Prostate gland (tissue), 2 donors: ENCODE measurements at regions not wholly inside any gene's neighbourhood (a gene's known extent, or its start where the extent isn't known, plus 50 kb on each side); places are given as distances from the start of the nearest gene placed in this dataset.

Source experiments
- POLR2A ChIP-seq: fragments of 450-650 bp; IDR thresholded peaks from one replicate; pipeline ENCODE4 v1.6.1; 2016; ENCODE audit warnings: antibody characterized with exemption, mild to moderate bottlenecking
- POLR2AphosphoS5 ChIP-seq: sonication (generic); formaldehyde crosslinking; IDR thresholded peaks from one replicate; pipeline ENCODE4 v1.6.1; 2017; ENCODE audit warnings: antibody characterized with exemption
- TF ChIP-seq, protein P1 (sequence below), 4 experiments: fragments of 200-600 bp in 2 of 4; fragments of 450-650 bp in 2 of 4; sonication (generic) in 2 of 4; IDR thresholded peaks; 1 replicate in 3 of 4; 2 replicates in 1 of 4; pipeline ENCODE4 v1.5.1; 2016 to 2019; ENCODE audit warnings: antibody characterized with exemption in 4 of 4, mild to moderate bottlenecking in 2 of 4, moderate library complexity in 2 of 4

DNA sequence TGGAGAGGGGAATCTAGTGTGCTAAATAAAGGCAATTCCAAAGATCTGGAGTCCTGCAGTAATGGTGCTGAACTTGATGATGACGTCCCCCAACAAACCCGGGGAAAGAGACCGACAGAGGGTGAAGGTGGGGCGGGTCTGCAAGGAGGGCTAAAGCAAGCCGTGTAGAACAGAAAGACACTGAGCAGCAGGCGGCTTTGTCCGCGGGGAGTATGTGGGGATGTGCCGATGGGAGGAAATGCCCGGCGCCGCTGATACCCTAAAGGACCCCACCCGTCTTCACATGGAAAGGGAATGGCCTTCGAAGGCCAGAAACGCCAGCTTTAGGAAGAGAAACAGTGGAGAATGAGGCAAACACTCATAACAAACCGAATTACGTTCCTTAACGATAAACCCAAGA lies 528.9 kb downstream of the ZNF674 start:
- TF ChIP-seq POLR2A (no peak), POLR2AphosphoS5 (no peak)
- TF ChIP-seq, protein P1, sequence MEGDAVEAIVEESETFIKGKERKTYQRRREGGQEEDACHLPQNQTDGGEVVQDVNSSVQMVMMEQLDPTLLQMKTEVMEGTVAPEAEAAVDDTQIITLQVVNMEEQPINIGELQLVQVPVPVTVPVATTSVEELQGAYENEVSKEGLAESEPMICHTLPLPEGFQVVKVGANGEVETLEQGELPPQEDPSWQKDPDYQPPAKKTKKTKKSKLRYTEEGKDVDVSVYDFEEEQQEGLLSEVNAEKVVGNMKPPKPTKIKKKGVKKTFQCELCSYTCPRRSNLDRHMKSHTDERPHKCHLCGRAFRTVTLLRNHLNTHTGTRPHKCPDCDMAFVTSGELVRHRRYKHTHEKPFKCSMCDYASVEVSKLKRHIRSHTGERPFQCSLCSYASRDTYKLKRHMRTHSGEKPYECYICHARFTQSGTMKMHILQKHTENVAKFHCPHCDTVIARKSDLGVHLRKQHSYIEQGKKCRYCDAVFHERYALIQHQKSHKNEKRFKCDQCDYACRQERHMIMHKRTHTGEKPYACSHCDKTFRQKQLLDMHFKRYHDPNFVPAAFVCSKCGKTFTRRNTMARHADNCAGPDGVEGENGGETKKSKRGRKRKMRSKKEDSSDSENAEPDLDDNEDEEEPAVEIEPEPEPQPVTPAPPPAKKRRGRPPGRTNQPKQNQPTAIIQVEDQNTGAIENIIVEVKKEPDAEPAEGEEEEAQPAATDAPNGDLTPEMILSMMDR (IDR thresholded peaks at IDR 0.05): no peak
